SU-DHL-6 (cell line): ENCODE measurements at regions not wholly inside any gene's neighbourhood (a gene's known extent, or its start where the extent isn't known, plus 50 kb on each side); places are given as distances from the start of the nearest gene placed in this dataset.

Experiments
- CTCF ChIP-seq: fragments of 200-600 bp; sonication (generic); IDR thresholded peaks from one replicate; pipeline ENCODE4 v1.5.1; 2017; ENCODE audit warnings: antibody characterized with exemption, mild to moderate bottlenecking, low read length, moderate library complexity; ENCODE audit not compliant: insufficient read depth, poor library complexity, severe bottlenecking
- EZH2phosphoT487 ChIP-seq: fragments of 200-600 bp; sonication (generic), shearing (Covaris generic); conservative IDR thresholded peaks from 2 replicates; pipeline ENCODE4 v1.6.1; 2018; ENCODE audit warnings: mild to moderate bottlenecking, antibody characterized with exemption, low read length, moderate library complexity, mixed read lengths

DNA sequence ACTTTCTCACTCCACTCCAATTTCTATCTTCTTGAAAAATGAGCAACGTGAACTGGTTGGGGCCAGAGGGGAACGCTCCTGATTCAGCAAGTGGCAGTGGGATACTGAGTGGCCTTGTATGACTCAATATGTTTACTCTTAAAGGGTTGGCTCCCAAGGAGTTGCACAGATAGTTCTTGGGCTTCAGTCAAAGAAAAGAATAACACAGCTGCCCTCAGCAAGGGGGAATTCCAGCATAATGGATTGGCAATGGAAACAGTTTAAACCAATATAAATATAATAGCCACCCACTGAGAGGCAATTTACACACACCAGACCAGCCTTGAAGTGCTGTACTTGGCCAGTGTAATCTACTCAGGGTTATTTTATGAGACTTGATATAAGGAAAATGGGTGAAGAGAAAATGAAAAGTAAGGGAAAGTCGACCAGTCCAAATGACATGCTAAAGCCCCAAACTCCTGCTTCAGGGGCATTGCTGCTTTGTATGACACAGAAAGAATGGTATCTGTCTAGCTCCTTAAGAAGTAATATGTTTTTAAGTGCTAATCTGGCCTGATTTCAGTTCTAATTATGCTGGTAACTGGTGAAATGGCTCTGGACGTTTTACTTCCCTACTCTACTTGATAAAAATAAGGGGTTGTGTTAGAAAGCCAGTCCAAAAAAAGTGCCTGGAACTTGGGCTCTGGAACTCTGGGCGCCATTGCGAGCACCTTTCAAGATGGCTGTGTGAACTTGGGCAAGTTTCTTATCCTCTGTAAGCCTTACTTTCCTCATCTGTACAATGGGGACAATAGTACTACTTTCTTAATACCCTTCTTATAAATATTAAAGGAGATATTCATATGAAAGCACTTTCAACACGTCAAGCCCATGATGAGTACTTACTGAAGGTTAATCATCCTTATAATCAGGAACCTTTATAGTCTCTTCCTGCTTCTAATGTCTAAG, 712.9 kb upstream of the MAP3K7 start:
- TF ChIP-seq CTCF: no peak
- no peak for TF ChIP-seq EZH2phosphoT487
